ENCODE measurements at regions not wholly inside any gene's neighbourhood (a gene's known extent, or its start where the extent isn't known, plus 50 kb on each side); places are given as distances from the start of the nearest gene placed in this dataset.

DNA sequence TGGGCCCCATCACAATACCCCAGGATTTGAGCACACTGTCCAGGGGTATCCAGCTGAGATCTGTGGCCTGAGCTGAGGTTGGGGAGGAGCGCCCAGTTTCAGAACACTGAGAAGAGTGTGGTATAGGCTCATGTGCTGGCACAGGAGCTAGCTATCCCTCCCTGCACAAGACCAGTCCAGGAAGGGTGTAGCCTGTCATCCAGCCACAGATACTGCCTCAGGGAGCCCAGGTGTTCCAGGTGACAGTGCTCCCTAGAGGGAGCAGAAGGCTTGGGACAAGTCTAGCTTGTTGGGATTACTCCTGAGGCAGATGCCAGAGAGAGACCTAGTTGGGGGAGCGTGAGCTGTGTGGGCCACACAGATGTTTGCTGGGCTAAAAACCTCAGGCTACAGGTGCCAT is 79.6 kb upstream of the GLRA2 start:
- no peak for TF ChIP-seq EP300 (IDR thresholded peaks at IDR 0.05)
- TF ChIP-seq POLR2A (IDR thresholded peaks at IDR 0.05): no peak
- no peak for TF ChIP-seq POLR2AphosphoS5 (IDR thresholded peaks at IDR 0.05)

All from suprapubic skin (tissue), 4 donors.